Activated naive CD4-positive, alpha-beta T cell treated with anti-CD3 and anti-CD28 coated beads, Interleukin-2, amount 50 U/mL, for 16 hours (primary cell): ENCODE measurements at regions not wholly inside any gene's neighbourhood (a gene's known extent, or its start where the extent isn't known, plus 50 kb on each side); places are given as distances from the start of the nearest gene placed in this dataset.

Experiments used
- DNase-seq: peaks from one replicate; pipeline ENCODE4 v3.0.0-alpha.2; 2020

DNA sequence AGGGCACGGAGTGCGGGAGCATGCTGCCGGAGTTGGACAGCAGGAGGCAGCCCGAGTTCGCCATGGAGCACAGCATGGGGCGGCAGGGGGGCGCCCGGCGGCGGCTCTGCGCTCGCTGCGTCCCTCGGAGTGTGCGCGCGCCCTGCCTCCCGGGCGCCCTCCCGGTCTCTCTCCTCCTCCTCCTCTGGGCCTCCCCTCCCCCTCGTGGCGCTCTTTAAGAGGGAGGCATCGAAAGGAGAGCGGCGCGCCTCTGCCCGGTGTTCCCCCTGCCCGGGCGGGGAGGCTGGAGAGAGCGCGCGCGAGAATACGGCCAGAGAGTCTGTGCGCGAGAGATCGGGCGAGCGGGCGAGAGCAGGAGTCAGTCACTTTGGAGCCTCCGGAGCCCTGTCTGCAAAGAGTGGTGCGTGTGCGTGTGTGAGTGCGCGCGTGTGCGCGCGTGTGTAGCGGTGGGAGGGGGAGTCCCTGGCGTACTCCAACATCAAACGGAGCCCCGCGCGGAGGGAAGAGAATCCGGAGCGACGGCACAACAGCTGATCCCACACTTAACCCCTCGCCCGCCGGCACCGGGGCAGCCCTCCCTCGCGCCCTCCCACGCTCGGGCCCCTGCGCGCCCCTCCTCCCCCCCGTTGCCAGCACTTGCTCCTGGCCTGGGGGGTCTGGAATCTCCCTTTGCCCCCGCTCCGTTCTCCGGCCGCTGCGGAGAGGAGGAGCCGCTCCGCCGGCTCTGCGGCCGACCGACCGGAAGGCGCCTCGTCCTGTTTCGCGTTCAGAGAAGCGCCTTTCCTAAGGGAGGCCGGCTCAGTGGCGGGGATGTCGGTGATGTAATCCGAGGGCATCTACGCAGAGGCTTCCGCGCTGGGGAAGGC lies 108.9 kb downstream of the ENGASE start:
- no peak for DNase-seq

DNA sequence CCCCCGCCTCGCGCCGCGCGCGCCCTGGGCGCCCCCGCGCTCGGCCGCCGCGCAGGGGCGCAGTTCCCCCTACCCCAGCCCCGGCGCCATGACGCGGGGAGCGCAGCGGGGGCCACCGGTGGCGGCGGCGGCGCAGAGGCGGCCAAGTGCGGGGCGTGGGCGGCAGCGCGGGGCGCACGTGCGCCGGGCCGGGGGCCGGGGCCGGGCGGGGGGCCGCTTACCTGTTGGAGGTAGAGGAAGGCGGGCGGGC lies 108.3 kb downstream of the ENGASE start:
- no peak for DNase-seq

DNA sequence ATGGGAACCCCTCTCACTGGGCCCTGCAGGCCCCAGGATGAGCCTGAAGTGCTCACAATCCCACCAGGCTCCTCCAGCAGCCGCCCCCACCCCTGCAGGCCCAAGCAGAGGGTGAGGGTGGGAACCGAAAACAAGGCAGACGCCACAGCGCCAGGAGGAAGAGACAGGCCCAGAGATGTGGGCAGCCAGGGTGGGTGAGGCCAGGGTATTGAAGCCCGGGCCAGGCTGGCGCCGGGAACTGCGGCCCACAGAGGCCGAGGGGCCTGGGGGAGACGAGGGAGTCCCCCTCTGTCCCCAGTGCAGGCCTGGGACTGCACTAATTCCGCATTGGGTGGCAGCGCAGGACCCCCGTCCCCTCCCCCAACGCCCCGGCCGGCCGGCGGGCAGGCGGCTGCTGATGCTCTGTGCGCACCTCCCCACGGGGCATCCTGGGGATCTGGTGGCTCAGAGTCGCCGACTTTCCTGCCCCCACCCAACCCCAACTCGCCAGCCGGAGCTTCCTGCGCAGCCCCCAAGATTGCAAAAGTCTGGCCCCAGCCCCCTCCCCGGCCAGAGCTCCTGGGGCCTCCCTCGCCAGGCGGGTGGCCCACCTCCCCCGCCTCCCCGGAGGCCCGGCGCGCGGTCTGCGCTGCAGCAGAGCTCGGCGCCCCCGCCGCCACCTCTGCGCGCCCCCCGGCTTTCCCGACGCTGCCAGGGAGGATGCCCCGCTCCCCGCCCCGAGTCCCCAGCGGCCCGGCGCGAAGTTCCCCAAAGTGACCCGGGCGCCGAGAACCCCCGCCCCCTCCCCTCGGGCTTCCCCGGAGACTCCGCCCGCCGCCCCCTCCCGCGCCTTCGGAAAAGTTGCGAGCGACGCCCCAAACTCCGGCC lies 107.8 kb downstream of the ENGASE start:
- no peak for DNase-seq

DNA sequence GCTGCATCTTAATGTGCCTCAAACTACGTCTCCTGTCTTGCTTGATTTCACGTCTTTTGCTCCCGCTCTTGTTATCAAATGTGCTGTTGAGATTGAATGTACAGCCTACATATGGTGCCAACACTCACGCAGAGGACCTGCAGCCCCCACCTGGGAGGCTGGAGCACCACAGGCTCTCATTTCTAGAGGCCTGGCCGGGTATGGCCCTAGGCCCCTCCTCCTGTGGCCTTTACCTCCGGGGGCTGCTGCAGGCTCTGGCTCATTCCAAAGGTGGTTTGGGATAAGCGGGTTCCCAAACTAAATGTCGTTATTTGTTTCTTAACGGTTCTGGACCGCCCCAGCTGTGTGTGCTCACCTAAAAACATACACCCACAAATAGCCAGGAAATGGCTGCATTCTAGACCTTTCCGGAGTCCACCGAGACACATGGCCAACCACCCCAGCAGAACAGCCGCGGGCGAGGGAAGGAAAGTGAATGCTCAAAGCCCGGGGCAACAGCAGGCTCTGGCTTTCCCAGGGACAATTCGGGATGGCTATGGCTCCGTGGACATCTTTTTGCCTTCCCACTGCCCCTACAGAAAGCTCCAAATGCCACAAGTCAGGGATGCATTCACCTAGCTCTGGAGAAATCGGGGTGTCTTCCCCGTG lies 105.9 kb downstream of the ENGASE start:
- DNase-seq, result no peak

DNA sequence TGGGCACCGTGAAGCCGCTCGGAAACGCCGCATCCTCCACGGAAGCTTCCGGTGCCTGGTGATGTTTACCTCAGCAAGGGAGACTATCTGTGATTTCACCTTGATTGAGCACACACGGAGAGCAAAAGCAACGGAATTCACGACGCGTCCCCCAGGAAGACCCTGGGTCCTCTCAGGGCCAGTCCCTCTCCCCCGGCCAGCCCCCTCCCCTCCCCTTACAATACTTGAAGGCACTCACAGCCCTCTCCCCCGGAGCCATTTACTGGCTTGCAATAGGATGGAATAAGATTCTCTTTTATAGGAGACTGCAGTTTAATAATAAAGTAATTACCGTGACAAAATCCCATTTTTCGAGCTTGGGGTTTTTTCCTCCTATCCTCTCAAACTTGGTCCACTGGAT lies 104.7 kb downstream of the ENGASE start:
- DNase-seq, result no peak

DNA sequence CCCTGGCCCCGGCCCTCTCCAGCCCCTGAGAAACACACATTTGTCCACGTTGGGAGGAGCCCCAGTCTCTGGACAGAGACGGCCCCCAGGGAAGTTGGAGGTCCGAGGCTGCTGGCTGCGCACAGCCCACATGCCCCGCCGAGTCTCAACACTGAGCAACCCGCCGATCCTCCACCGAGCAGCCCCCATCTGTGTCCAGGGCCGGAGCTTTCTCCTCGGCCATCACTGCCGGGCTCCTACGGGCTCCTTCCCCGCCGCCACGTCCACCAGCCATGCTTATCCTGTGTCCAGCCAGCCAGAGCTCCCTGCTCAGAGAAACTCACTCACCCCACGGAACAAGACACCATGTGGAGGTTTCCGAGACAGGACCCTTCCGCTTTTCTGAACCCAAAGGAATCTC lies 103.3 kb downstream of the ENGASE start:
- no peak for DNase-seq

DNA sequence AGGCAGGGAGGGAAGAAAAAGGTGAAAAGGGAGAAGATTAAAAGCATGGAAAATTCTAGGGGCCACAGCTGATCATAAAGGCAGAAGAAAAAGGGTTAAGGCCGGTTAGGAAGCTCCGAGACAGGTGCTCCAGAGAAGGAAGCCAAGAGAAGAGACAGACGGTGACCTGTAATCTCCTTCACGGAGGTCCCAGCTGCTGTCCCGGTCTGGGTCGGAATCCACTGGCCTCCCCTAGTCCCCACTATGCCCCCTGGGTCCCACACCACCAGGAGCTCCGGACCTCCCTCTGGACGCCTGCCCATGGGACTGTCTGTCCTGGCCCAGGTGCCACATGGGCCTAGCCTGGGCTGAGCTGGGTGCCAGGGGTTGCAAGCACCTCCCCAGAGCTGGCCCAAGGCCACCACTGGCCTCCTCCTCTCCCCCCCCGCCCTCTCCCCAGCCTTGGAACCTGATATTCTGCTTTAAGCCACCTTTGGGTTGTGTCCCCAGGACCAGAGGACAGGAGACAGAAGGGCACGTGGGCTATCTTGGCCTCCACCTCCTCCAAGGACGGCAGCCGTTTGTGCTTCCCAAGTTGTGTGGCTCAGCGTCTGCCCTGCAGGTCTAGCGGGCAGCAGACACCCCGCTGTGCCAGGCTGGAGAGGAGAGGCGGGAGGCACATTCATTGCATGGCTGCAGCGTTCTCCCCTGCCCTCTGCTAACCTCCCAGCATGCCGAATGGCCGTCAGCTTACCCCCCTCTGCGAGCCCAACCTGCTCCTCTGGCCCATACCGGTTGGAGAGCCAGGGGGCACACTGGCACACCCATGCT lies 102.4 kb downstream of the ENGASE start:
- no peak for DNase-seq

DNA sequence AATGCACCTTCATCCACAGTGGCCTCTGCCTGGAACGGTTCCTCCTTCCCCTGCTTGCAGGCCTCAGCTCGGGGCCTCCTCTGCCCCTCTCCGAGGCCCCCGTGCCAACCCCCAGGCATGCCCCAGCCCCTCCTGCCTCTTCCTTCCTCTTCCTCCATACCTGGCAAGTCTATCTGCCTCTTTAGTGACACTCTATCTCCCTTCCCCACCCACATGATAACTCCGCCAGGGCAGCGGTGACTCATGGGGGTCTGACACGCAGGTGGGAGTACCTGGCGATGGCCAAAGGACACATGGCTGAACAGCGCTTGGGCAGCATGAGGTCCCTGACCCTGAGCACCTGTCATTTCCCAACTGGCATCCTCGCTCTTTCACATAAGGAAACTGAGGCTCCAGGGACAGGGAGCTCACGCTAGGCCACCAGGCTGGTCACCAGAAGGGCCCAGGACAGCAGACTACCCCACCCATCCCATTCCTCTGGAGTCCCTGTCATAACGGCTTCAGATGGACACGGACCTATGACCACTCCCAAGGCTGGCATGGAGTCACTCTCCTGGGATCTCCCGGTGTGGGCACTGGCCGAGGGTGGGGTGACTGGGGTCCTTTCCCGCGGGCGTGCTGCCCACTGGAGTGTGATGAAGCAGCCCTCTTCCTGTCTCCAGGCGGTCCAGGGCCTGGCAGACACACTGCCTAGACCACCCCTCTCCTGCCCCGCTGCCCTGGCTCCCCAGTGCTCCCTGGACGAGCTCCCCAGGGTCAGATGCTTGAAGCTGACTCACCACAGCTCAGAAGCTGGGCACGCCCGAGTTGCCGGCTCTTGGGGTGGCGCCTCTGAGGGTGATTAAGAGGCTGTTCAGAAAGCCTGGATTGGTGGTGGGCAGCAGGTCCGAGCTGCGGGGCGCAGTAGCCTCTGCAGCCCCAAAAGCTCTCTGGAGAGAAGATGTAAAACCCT lies 100.6 kb downstream of the ENGASE start:
- no peak for DNase-seq

DNA sequence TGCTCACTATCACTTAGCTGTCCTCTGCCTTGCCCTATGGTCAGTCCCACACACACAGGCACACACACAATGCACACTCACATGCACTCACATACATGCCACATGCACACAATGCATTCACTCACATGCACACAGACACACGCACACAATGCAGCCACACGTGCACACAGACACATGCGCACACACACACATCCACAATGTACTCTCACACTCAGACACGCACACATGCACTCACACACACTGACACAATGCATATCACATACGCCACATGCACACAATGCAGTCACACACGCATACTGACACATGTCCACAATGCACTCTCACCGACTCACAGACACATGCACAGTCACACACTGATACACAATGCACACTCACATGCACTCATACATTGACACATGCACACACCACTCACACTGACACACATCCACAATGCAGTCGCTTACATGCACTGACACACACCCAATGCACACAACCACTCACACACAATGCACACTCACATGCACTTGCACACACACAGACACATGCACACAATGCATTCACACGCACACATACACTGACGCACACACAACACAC lies 99.7 kb downstream of the ENGASE start:
- DNase-seq, result no peak

DNA sequence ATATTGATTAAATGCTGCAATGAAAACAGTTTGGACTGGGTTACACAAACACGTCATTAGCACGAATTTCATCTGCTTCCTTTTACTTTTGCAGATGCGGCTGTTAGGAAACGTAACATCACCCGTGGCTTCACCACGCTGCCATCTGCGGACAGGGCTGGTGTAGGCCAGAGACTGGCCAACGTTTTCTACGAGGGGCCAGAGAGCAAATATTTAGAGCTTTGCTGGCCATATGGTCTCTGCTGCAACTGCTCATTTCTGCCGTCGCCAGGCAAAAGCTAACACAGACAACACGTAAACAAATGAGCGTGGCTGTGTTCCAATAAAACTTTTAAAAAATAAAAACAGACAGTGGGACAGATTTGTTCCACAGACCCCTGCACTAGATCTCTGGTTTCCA lies 96.6 kb downstream of the ENGASE start:
- DNase-seq, result no peak

DNA sequence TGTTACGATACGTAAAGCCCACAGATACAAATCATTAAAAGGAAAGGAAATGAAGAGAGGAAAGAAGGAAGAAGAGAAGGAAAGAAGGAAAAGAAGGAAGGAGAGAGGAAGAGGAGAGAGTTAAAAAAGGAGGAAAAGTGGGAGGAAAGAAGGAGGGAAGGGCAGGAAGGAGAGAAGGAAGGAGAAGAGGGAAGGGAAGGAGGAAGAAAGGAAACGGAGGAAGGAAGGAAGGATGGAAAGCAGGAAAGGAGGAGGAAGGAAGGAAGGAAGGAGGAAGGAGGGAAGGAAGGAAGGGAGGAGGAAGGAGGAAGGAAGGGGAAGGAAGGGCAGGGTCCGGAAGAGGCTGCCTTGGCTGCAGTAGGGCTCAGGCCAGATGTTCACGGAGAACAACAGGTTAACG lies 95.2 kb downstream of the ENGASE start:
- no peak for DNase-seq

DNA sequence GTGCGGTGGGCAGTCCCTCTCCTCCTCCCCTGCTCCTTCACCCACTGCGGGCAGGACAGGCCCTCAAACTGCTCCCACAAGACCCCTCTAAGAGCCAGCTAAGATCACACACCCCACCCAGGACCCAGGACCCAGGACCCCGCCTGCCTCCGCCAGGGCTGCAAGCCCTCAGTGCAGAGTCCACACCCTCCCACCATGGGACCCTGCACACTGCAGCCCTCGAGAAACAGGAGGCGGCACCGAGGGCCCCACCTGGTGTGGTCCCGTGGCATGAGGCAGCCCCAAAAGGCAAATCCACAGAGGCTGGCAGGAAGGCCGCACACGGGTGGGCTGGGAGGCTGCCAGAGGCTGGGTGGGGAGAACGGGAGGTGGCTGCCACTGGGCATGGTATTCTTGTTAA lies 94.7 kb downstream of the ENGASE start:
- DNase-seq, result no peak

DNA sequence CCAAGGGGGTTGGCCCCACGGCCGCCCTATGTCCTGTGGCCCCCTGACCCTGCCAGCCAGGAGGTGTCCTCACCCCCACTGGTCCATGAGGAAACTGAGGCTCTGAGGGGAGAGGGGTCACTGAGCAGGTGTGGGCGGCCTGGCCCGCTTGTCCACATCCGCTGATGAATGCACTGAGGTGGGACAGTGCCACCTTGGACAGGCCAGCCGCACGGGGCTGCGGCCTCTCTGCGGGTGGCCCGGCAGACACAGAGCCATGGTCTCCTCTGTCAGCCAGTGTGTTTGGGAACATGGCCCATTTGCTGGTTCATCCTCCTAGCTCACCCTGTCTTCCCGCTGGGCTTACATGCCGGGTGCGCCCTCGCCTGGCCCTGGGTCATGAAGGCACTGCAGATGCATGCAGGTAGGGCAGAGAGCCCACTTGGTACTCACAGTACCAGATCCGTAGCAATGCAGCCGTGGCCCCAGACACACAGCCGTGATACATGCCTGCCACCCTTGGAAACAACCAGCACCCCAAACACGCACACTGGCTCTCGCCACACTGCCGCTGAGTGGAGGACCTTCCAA lies 93.9 kb downstream of the ENGASE start:
- DNase-seq, result no peak

DNA sequence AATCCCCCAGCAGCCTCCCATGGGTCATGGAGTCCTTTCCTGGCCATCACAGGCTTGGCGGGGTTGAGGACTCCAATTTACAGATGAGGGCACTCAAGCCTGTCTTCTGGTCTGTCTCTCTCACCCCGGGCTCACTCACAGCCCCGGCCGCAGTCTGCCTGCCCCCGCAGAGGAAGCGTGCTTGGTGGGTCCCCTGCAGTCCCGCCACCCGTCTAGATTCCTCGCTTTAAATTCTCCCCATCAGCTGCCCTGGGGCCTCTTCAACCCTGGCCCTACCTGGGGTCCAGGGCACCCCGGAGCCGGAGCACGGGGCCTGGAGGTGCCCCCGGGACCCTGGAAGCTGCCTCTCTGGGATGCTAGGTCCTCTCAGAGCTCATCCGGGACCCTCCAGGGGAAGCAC lies 92.9 kb downstream of the ENGASE start:
- no peak for DNase-seq

DNA sequence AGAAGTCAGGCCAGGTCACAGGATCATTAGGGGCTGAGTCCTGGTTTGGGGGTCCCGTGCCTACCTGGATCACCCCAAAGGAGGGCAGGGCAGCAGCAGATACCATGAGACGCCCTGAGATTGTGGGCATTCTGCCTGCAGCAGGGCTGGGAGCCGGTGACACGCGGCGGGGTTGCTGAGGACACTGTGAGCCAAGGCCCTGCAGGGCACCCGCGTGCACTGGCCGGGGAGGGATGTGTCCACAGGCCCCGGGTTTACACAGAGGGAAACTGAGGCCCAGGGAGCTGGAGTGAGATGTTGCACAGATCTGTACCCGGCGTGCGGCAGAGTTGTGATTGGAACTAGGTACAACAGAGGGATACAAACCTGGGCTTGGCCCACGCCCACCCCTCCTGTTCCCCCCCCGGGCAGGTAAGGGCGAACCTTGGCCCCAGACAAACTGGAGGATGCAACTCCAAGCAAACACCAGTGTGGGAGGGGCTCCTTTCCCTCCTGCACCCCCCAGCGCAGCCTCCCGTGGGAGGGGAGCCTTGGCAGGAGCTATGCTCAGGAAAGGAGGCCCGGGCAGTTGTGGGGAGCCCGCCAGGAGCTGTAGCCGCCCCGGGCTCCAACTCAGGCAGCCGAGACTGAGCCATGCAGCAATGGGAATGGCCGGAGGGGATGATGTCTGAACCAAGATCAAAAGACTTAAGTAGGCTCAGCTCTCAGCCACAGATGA lies 91.3 kb downstream of the ENGASE start:
- DNase-seq, result no peak

DNA sequence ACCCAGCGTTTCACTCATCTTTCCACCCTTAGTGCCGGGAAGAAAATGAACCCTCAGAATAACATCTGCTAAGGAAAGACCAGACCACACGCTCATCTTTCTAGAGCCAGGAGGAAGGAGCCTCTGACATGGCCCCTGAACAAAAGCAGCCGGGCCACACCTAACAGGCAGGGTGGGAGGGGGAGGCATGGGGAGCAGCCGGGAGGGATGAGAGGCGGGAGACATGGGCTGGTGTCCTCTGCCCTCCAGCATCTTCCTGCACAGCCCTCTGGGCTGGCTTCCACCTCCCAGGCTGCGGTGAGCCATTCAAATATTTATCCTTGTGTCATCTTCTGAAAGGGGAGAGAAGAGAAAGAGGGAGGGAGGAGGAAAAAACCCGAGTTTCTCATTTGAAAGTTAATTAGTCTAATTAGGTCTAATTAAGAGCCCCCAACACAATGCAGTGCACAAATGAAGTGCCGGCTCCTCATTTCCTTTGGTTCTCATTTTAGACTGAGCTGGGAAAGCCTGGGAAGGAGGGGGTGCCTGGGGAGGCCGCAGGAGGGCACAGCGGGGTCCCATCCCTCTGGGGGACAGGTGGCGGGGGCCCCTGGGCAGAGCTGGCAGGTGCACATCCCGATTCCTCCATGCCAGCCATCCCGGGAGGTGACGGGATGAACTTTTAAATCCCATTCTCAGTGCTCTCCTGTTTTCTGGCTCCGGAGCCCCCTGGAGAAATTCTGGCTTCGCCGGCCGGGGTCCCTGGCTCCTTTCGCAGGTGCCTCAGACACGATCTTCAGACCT lies 90.5 kb downstream of the ENGASE start:
- DNase-seq, result no peak

DNA sequence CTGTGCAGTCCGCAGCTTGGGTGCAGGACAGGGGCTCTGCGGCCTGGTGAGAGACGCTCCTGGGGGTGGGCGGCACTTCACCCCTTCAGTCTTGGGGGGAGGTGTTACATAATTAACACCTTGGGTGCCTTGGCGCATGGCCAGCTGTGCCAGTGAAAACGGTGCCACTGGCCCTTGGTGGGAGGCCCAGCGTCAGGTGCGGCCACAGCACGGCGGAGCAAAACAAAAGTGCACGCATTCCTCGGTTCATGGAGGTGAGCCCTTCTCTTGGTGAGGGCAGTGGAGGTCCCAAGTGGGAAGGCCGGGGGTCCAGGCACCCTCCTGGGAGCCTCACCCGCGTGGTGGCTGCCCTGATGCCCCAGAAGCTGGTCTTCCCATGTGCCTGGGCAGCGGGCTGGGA lies 89.8 kb downstream of the ENGASE start:
- no peak for DNase-seq

DNA sequence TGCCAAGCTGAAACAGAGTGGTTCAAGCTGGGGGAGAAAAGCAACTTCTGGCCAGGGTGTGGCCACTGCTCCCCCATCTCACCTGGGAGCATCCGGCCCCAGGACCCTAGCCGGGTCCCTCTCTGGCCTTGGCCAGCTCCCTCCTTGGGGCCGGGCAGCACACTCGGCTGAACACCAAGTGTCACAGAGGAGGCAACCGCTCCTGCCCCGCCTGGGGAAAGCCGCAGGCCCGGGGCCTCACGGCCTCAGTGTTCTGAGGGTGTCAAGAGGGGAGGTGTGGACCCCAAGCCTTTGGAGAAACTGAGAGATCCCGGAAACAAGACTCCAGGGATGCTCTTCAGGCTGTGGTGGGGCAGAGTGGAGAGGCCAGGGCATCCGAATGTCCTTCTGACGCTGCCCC lies 88.4 kb downstream of the ENGASE start:
- no peak for DNase-seq
